Fibroblast of lung (primary cell): ENCODE measurements at regions not wholly inside any gene's neighbourhood (a gene's known extent, or its start where the extent isn't known, plus 50 kb on each side); places are given as distances from the start of the nearest gene placed in this dataset.

ENCODE experiments used
- CTCF ChIP-seq, 2 donors: IDR thresholded peaks in 1 of 2; conservative IDR thresholded peaks in 1 of 2; 1 replicate in 1 of 2; 2 replicates in 1 of 2; pipeline ENCODE4 v1.5.1; 2011 to 2012; ENCODE audit warnings: low read length in 2 of 2, control low read depth in 1 of 2, inconsistent platforms in 1 of 2, low read depth in 1 of 2, mild to moderate bottlenecking in 1 of 2
- EZH2 ChIP-seq: IDR thresholded peaks from 2 replicates; pipeline ENCODE4 v1.5.1; 2012; ENCODE audit warnings: low read length, control low read depth, mild to moderate bottlenecking; ENCODE audit errors: missing control alignments

- TF ChIP-seq CTCF (conservative IDR thresholded peaks at IDR 0.05 in 1 of 2, IDR thresholded peaks at IDR 0.05 in 1 of 2; ENCODE audit: low read depth in 1 of 2, low read length in 2 of 2) (no peak), EZH2 (no peak)
Observed at GRCh38 chr3:117518364-117518763, 808.8 kb downstream of the TUSC7 start.
